H1 (cell line): ENCODE measurements at regions not wholly inside any gene's neighbourhood (a gene's known extent, or its start where the extent isn't known, plus 50 kb on each side); places are given as distances from the start of the nearest gene placed in this dataset.

ENCODE experiments used
- CTCF ChIA-PET: fragments of 300-600 bp; sonication (Branson Sonifier 250); formaldehyde crosslinking; loops from one replicate; lab custom pipeline; 2021; ENCODE audit not compliant: partially characterized antibody; lab: Charles Lee
- POLR2A ChIA-PET: fragments of 300-600 bp; sonication (Branson Sonifier 250); formaldehyde crosslinking; loops from one replicate; lab custom pipeline; 2021; ENCODE audit warnings: inconsistent platforms; ENCODE audit not compliant: partially characterized antibody; lab: Charles Lee
- DNase-seq, 2 experiments: peaks; one replicate each; pipeline versions ENCODE4 v3.0.0 to v3.0.0-alpha.2; 2010 to 2022; ENCODE audit warnings: low spot score in 2 of 2, low read depth in 1 of 2, mixed read lengths in 1 of 2
- FAIRE-seq: peaks from 2 replicates; lab custom pipeline; 2011; peaks lifted over from hg19 to GRCh38; lab: Jason Lieb, UNC
- H2AFZ ChIP-seq: 2 replicates; pipeline ENCODE4 v1.8.1; 2012; ENCODE audit warnings: low read length, inconsistent platforms
- H2AK5ac ChIP-seq: 2 replicates; pipeline ENCODE4 v1.6.1; 2013; ENCODE audit warnings: low read depth, low read length
- H2BK120ac ChIP-seq: replicated peaks from 2 replicates; pipeline ENCODE3; 2013; ENCODE audit warnings: low read depth, low read length, inconsistent platforms
- H2BK12ac ChIP-seq: 2 replicates; pipeline ENCODE4 v1.6.1; 2013; ENCODE audit warnings: low read depth, low read length
- H2BK15ac ChIP-seq: 2 replicates; pipeline ENCODE4 v1.6.1; 2013; ENCODE audit warnings: low read length
- H2BK20ac ChIP-seq: 2 replicates; pipeline ENCODE4 v1.6.1; 2013; ENCODE audit warnings: low read length
- H2BK5ac ChIP-seq: 2 replicates; pipeline ENCODE4 v1.6.1; 2013; ENCODE audit warnings: low read depth, low read length
- H3K14ac ChIP-seq: 2 replicates; pipeline ENCODE4 v1.6.1; 2013; ENCODE audit warnings: inconsistent platforms; ENCODE audit not compliant: insufficient read length
- H3K18ac ChIP-seq: 2 replicates; pipeline ENCODE4 v1.6.1; 2013; ENCODE audit warnings: low read length; ENCODE audit errors: extremely low read depth
- H3K23ac ChIP-seq: 2 replicates; pipeline ENCODE4 v1.6.1; 2013; ENCODE audit warnings: inconsistent platforms; ENCODE audit not compliant: insufficient read length
- H3K23me2 ChIP-seq: 2 replicates; pipeline ENCODE4 v1.6.1; 2013; ENCODE audit warnings: low read depth, low read length
- H3K27ac ChIP-seq: 2 replicates; pipeline ENCODE4 v1.6.1; 2011; ENCODE audit warnings: low read depth, low read length, inconsistent platforms
- H3K27me3 ChIP-seq, 4 experiments: replicated peaks in 1 of 4; 1 replicate in 1 of 4; 2 replicates in 3 of 4; pipeline versions ENCODE4 v1.6.1 to v1.8.1; 2011 to 2013; ENCODE audit warnings: low read length in 3 of 4, mild to moderate bottlenecking in 3 of 4, inconsistent platforms in 2 of 4, mixed read lengths in 2 of 4, moderate library complexity in 1 of 4; ENCODE audit not compliant: control insufficient read depth in 3 of 4, insufficient read depth in 3 of 4; ENCODE audit errors: extremely low read depth in 1 of 4
- H3K36me3 ChIP-seq, 4 experiments: 2 replicates each; pipeline versions ENCODE4 v1.6.1 to v1.8.1; 2011 to 2013; ENCODE audit warnings: mild to moderate bottlenecking in 4 of 4, low read length in 3 of 4, moderate library complexity in 2 of 4, control low read depth in 1 of 4, inconsistent platforms in 1 of 4; ENCODE audit not compliant: insufficient read depth in 4 of 4, control insufficient read depth in 2 of 4
- H3K4ac ChIP-seq: replicated peaks from 2 replicates; pipeline ENCODE3; 2013; ENCODE audit warnings: low read length, low read depth, mixed read lengths, inconsistent platforms; ENCODE audit not compliant: insufficient read length
- H3K4me1 ChIP-seq, 4 experiments: replicated peaks in 1 of 4; 1 replicate in 1 of 4; 2 replicates in 3 of 4; pipeline versions ENCODE4 v1.6.1 to v1.8.1; 2011 to 2013; ENCODE audit warnings: low read length in 3 of 4, inconsistent platforms in 2 of 4, mixed read lengths in 1 of 4; ENCODE audit not compliant: insufficient read depth in 4 of 4, control insufficient read depth in 3 of 4
- H3K4me2 ChIP-seq, 2 experiments: 2 replicates each; pipeline versions ENCODE4 v1.6.1 to v1.8.1; 2011 to 2013; ENCODE audit warnings: low read depth in 2 of 2, low read length in 2 of 2, control low read depth in 1 of 2, inconsistent platforms in 1 of 2, mild to moderate bottlenecking in 1 of 2; ENCODE audit not compliant: insufficient read depth in 1 of 2
- H3K4me3 ChIP-seq, 4 experiments: fragments of 200-600, 300-600 bp in 1 of 4; sonication (generic), shearing (Covaris generic), sonication (Bioruptor Twin) in 1 of 4; 2 replicates each; pipeline versions ENCODE4 v1.5.1 to v1.8.1; 2011 to 2016; ENCODE audit warnings: low read length in 4 of 4, low read depth in 3 of 4, control low read depth in 2 of 4, inconsistent platforms in 2 of 4, mild to moderate bottlenecking in 2 of 4, mixed read lengths in 1 of 4, moderate library complexity in 1 of 4; ENCODE audit not compliant: insufficient read depth in 2 of 4; ENCODE audit errors: extremely low read depth in 1 of 4
- H3K56ac ChIP-seq: replicated peaks from 2 replicates; pipeline ENCODE3; 2013; ENCODE audit warnings: low read depth, mild to moderate bottlenecking, mixed read lengths, low read length, inconsistent platforms; ENCODE audit not compliant: insufficient read length
- H3K79me1 ChIP-seq: 2 replicates; pipeline ENCODE4 v1.6.1; 2013; ENCODE audit warnings: low read depth, low read length, control low read depth
- H3K79me2 ChIP-seq, 2 experiments: 2 replicates each; pipeline versions ENCODE4 v1.6.1 to v1.8.1; 2012 to 2013; ENCODE audit warnings: low read length in 2 of 2, mild to moderate bottlenecking in 2 of 2, inconsistent platforms in 1 of 2; ENCODE audit not compliant: insufficient read depth in 2 of 2, control insufficient read depth in 1 of 2
- H3K9ac ChIP-seq, 4 experiments: replicated peaks in 1 of 4; 1 replicate in 1 of 4; 2 replicates in 3 of 4; pipeline versions ENCODE4 v1.6.1 to v1.8.1; 2011 to 2013; ENCODE audit warnings: low read depth in 3 of 4, low read length in 3 of 4, control low read depth in 2 of 4, mild to moderate bottlenecking in 2 of 4, moderate library complexity in 2 of 4, inconsistent platforms in 1 of 4; ENCODE audit errors: extremely low read depth in 1 of 4
- H3K9me3 ChIP-seq, 2 experiments: 2 replicates each; pipeline versions ENCODE4 v1.6.1 to v1.8.1; 2012 to 2013; ENCODE audit warnings: mild to moderate bottlenecking in 2 of 2, moderate library complexity in 2 of 2, control low read depth in 1 of 2, inconsistent platforms in 1 of 2, low read depth in 1 of 2, low read length in 1 of 2, mixed read lengths in 1 of 2; ENCODE audit not compliant: insufficient read depth in 2 of 2
- H4K20me1 ChIP-seq, 2 experiments: replicated peaks in 1 of 2; 2 replicates each; pipeline versions ENCODE3 to v1.8.1; 2011 to 2013; ENCODE audit warnings: inconsistent platforms in 2 of 2, low read length in 2 of 2, mild to moderate bottlenecking in 1 of 2; ENCODE audit not compliant: insufficient read depth in 2 of 2, control insufficient read depth in 1 of 2
- H4K5ac ChIP-seq: 2 replicates; pipeline ENCODE4 v1.6.1; 2013; ENCODE audit warnings: low read length, low read depth, mixed read lengths, inconsistent platforms; ENCODE audit not compliant: insufficient read length
- H4K8ac ChIP-seq: 2 replicates; pipeline ENCODE4 v1.8.0; 2013; ENCODE audit warnings: mild to moderate bottlenecking, moderate library complexity, low read length, inconsistent platforms; ENCODE audit not compliant: insufficient read depth; ENCODE audit errors: extremely low read depth
- H4K91ac ChIP-seq: replicated peaks from 2 replicates; pipeline ENCODE3; 2013; ENCODE audit warnings: low read length, mixed read lengths, inconsistent platforms; ENCODE audit not compliant: insufficient read length
- JUN ChIP-seq: IDR thresholded peaks from 2 replicates; pipeline ENCODE4 v1.6.1; 2011; ENCODE audit warnings: low read depth, mild to moderate bottlenecking, improper control_type of control experiment, low read length
- KDM5A ChIP-seq: fragments of 200-600 bp; IDR thresholded peaks from 2 replicates; pipeline ENCODE4 v1.7.1; 2012; ENCODE audit warnings: mild to moderate bottlenecking, low read length, inconsistent platforms, mixed read lengths
- POLR2AphosphoS5 ChIP-seq: IDR thresholded peaks from 2 replicates; pipeline ENCODE4 v1.6.1; 2011; ENCODE audit warnings: low read depth, low read length
- SIN3A ChIP-seq, 2 experiments: IDR thresholded peaks in 1 of 2; conservative IDR thresholded peaks in 1 of 2; 2 replicates each; pipeline ENCODE4 v1.6.1; 2011 to 2012; ENCODE audit warnings: low read length in 2 of 2, improper control_type of control experiment in 1 of 2, low read depth in 1 of 2, mild to moderate bottlenecking in 1 of 2
- WGBS, 2 experiments: shearing (Covaris generic) in 1 of 2; methylation state at CpG; one replicate each; pipeline versions ENCODE4 v1.1.6 to v1.1.7; 2013 to 2015; ENCODE audit warnings: low lambda C conversion rate in 2 of 2, mixed read lengths in 2 of 2, inconsistent platforms in 1 of 2, low coverage in 1 of 2, missing lambda C conversion rate in 1 of 2; ENCODE audit not compliant: insufficient replicate concordance in 2 of 2, insufficient coverage in 1 of 2, insufficient read length in 1 of 2; ENCODE audit errors: extremely low coverage in 1 of 2, missing lambda C conversion rate in 1 of 2; 5-methylcytosine and 5-hydroxymethylcytosine counted together

DNA sequence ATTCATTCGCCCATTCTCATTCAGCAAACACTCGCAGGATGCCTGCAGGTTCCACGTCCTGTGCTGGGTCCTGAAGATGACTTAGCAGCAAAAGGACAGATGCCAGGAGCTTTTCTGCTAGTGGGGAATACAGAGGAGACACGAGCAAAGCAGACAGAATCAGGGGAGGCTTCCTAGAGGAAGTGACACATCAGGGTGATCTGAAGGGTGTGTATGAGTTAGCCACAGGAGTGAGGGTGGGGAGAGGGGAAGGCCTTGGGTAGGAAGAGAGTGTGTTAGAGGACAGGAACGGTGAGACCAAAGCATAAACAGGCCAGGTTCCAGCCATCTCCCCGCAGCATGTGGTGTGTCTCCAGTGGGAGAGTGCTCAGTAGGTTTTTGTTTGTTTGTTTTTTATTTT, 73.4 kb upstream of the GTSF1L start:
- Histone ChIP-seq H2BK20ac (no peak overlapping the region), H3K79me1 (no peaks in the 10 kb centered on the region), H4K20me1 (no peaks in the 10 kb centered on the region), H3K18ac (no peak overlapping the region), H3K56ac (no peak overlapping the region), H2AFZ (no peak overlapping the region), H3K23me2 (no peaks in the 10 kb centered on the region), H3K79me2 (no peaks in the 10 kb centered on the region), H2BK5ac (no peak overlapping the region), H2BK15ac (no peak overlapping the region), H3K27ac (no peak overlapping the region), H2BK120ac (no peak overlapping the region), H3K4me1 (no peaks in the 10 kb centered on the region), H3K4ac (no peak overlapping the region), H3K9me3 (peaks cover 1 to 6% of the 10 kb centered on the region in 2 experiments; a peak in 1 of 4 replicates), H3K14ac (peak overlapping the region; percentile 80), H3K4me2 (no peak overlapping the region), H3K4me3 (no peak overlapping the region), H4K91ac (no peak overlapping the region), H3K23ac (no peak overlapping the region), H3K9ac (no peak overlapping the region), H4K8ac (no peak overlapping the region), H2BK12ac (no peak overlapping the region), H2AK5ac (no peak overlapping the region), H3K36me3 (no peaks in the 10 kb centered on the region), H3K27me3 (no peaks in the 10 kb centered on the region), H4K5ac (no peak overlapping the region)
- FAIRE-seq (no peak), DNase-seq (no peak)
- TF ChIP-seq SIN3A (conservative IDR thresholded peaks at IDR 0.05 in 1 of 2, IDR thresholded peaks at IDR 0.05 in 1 of 2; ENCODE audit: low read depth in 1 of 2, low read length in 2 of 2) (no peak), KDM5A (no peak), POLR2AphosphoS5 (no peak), JUN (no peak)
- POLR2A ChIA-PET, result no interaction called here
- CTCF ChIA-PET, result no interaction called here
- 84% methylated on average over 6 of the region's 6 CpGs; no CpG with 5 or more reads in 1 of the 2 experiments for whole genome bisulfite sequencing, 2 experiments
